ENCODE measurements at regions not wholly inside any gene's neighbourhood (a gene's known extent, or its start where the extent isn't known, plus 50 kb on each side); places are given as distances from the start of the nearest gene placed in this dataset.

DNA sequence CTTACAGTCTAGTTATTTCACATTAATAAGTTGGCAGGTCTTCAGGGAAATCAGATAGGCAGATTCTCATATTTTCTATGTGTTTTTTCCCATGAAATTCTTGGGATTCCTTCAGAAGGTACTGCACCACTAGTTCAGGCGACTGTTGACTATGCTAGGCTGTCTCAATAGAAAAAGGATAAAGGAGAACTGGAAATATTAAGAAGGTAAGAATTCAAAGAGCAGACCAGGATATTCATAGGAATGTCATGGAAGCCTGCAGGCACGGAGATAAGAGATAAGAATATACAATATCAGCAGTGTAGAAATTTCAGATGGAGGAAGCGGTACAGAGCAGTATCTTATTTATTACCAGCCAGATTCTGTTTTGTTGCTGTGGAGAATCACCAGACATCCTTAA lies 432.1 kb upstream of the MDFIC2 start:
- ChIA-PET CTCF (interaction anchor here (0.6 to 1.3 kb wide), 4 partner anchors 8 to 181 kb away, joined by 4 to 5 read pairs (median 4); no protein-coding TSS in a partner anchor), POLR2A (no interaction called here)
- WGBS (ENCODE audit: missing lambda C conversion rate), result 52% methylated on average over 3 of the region's 3 CpGs
- no peak overlapping the region for H3K4me2 ChIP-seq
- H3K9me3 ChIP-seq, result no peaks in the 10 kb centered on the region
- TF ChIP-seq RNF2 (IDR thresholded peaks at IDR 0.05; ENCODE audit: borderline replicate concordance, low read depth) (no peak), ZFP36 (IDR thresholded peaks at IDR 0.05; ENCODE audit: borderline replicate concordance, partially characterized antibody) (no peak)
- no peaks in the 10 kb centered on the region for H3K4me1 ChIP-seq
- H3K27ac ChIP-seq, result no peak overlapping the region
- FAIRE-seq, result no peak
- no peak for ATAC-seq
- H3K4me3 ChIP-seq, result no peak overlapping the region
- DNase-seq (ENCODE audit: low read depth in 1 of 2, low spot score in 1 of 2), result no peak

DNA sequence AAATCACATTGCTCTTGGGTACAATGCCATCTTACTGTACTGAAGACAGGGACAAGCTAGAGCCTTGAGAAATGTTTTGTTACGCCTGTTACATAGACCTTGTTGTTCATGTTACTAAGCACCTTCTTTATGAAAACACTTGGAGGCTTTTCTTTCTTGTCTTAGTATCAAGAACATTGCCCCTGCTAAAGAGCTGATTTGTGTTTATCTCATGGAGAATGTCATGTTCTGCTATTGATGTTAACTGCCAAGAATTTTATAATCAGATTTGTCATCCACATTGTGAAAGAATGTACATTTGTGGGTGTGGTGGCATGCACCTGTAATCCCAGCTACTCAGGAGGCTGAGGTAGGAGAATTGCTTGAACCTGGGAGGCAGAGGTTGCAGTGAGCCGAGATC lies 431.3 kb upstream of the MDFIC2 start:
- DNase-seq (ENCODE audit: low read depth in 1 of 2, low spot score in 1 of 2), result no peak
- H3K4me2 ChIP-seq, result no peak overlapping the region
- H3K27ac ChIP-seq, result no peak overlapping the region
- ChIA-PET POLR2A (no interaction called here), CTCF (interaction anchor here (0.7 to 1.4 kb wide), 4 partner anchors 8 to 191 kb away, joined by 3 to 4 read pairs (median 3); no protein-coding TSS in a partner anchor)
- no peak overlapping the region for H3K4me3 ChIP-seq
- TF ChIP-seq EHMT2 (IDR thresholded peaks at IDR 0.05; ENCODE audit: low read depth) (no peak), HOXB13 (CRISPR knock-in tag; IDR thresholded peaks at IDR 0.05; ENCODE audit: low read depth) (no peak), RAD21 (conservative IDR thresholded peaks at IDR 0.05 in 1 of 2, IDR thresholded peaks at IDR 0.05 in 1 of 2) (no peak), CHD4 (IDR thresholded peaks at IDR 0.05; ENCODE audit: borderline replicate concordance) (no peak), JUNB (IDR thresholded peaks at IDR 0.05) (no peak), CEBPB (IDR thresholded peaks at IDR 0.05) (no peak), CBX2 (IDR thresholded peaks at IDR 0.05; ENCODE audit: borderline replicate concordance, low read depth) (no peak), MAZ (IDR thresholded peaks at IDR 0.05; ENCODE audit: borderline replicate concordance, low read depth, low read length) (no peak), NFE2L2 (conservative IDR thresholded peaks at IDR 0.05; ENCODE audit: low read length) (no peak), POLR2AphosphoS2 (conservative IDR thresholded peaks at IDR 0.05; ENCODE audit: low read length) (no peak), FOXS1 (CRISPR knock-in tag; IDR thresholded peaks at IDR 0.05) (no peak), PHF8 (IDR thresholded peaks at IDR 0.05; ENCODE audit: borderline replicate concordance, low read depth) (no peak), RCOR1 (IDR thresholded peaks at IDR 0.05; ENCODE audit: low read depth, low read length) (no peak), RFX5 (IDR thresholded peaks at IDR 0.05) (no peak)
- TF ChIP-seq, protein P1, sequence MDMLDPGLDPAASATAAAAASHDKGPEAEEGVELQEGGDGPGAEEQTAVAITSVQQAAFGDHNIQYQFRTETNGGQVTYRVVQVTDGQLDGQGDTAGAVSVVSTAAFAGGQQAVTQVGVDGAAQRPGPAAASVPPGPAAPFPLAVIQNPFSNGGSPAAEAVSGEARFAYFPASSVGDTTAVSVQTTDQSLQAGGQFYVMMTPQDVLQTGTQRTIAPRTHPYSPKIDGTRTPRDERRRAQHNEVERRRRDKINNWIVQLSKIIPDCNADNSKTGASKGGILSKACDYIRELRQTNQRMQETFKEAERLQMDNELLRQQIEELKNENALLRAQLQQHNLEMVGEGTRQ (IDR thresholded peaks at IDR 0.05), result no peak
- TF ChIP-seq, protein P2, sequence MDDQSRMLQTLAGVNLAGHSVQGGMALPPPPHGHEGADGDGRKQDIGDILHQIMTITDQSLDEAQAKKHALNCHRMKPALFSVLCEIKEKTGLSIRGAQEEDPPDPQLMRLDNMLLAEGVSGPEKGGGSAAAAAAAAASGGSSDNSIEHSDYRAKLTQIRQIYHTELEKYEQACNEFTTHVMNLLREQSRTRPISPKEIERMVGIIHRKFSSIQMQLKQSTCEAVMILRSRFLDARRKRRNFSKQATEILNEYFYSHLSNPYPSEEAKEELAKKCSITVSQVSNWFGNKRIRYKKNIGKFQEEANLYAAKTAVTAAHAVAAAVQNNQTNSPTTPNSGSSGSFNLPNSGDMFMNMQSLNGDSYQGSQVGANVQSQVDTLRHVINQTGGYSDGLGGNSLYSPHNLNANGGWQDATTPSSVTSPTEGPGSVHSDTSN (IDR thresholded peaks at IDR 0.05), result no peak
- FAIRE-seq, result no peak
- H3K9me3 ChIP-seq, result no peaks in the 10 kb centered on the region
- no peak for ATAC-seq
- H3K4me1 ChIP-seq, result no peaks in the 10 kb centered on the region; the same call in 2 of the 3 replicates
- WGBS (ENCODE audit: missing lambda C conversion rate), result 82% methylated on average over 2 of the region's 2 CpGs

DNA sequence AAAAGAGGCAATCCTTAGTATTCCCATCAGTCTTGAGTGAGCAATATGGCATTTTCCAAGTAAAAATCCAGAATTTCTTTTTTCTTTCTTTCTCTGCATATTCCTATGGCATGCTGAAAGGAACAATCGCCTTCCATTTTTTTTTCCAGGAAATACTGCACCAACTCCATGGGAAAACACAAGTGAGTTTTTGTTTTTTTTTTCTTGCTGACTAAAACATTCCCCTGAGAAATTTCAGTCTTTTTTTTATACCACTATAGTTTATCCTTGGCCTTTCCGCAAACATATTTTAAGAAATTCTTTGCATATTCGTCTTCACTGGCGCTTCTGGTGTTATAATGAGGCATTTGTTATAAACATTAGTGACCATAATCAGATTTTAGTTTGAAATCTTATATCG lies 429.6 kb upstream of the MDFIC2 start:
- ATAC-seq, result no peak
- CTCF ChIA-PET, result no interaction called here
- 66% methylated on average over 5 of the region's 5 CpGs for WGBS (ENCODE audit: missing lambda C conversion rate)
- H3K27ac ChIP-seq, result no peak overlapping the region
- H3K9me3 ChIP-seq, result no peaks in the 10 kb centered on the region
- no peak overlapping the region for H3K4me2 ChIP-seq
- POLR2A ChIA-PET, result no interaction called here
- no peak for FAIRE-seq
- H3K4me3 ChIP-seq, result no peak overlapping the region
- H3K4me1 ChIP-seq, result peaks cover 10% of the 10 kb centered on the region
- no peak for DNase-seq (ENCODE audit: low read depth in 1 of 2, low spot score in 1 of 2)
- TF ChIP-seq, protein P3, sequence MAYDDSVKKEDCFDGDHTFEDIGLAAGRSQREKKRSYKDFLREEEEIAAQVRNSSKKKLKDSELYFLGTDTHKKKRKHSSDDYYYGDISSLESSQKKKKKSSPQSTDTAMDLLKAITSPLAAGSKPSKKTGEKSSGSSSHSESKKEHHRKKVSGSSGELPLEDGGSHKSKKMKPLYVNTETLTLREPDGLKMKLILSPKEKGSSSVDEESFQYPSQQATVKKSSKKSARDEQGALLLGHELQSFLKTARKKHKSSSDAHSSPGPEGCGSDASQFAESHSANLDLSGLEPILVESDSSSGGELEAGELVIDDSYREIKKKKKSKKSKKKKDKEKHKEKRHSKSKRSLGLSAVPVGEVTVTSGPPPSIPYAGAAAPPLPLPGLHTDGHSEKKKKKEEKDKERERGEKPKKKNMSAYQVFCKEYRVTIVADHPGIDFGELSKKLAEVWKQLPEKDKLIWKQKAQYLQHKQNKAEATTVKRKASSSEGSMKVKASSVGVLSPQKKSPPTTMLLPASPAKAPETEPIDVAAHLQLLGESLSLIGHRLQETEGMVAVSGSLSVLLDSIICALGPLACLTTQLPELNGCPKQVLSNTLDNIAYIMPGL (CRISPR knock-in tag; IDR thresholded peaks at IDR 0.05; ENCODE audit: borderline replicate concordance), result no peak
- TF ChIP-seq EHMT2 (IDR thresholded peaks at IDR 0.05; ENCODE audit: low read depth) (no peak), ZC3H11A (IDR thresholded peaks at IDR 0.05) (no peak), EHF (CRISPR knock-in tag; IDR thresholded peaks at IDR 0.05) (no peak), HOXB13 (CRISPR knock-in tag; IDR thresholded peaks at IDR 0.05; ENCODE audit: low read depth) (no peak), HDAC2 (IDR thresholded peaks at IDR 0.05) (no peak), MAFK (IDR thresholded peaks at IDR 0.05; ENCODE audit: partially characterized antibody) (no peak), CBX8 (IDR thresholded peaks at IDR 0.05) (no peak)
- TF ChIP-seq, protein P4, sequence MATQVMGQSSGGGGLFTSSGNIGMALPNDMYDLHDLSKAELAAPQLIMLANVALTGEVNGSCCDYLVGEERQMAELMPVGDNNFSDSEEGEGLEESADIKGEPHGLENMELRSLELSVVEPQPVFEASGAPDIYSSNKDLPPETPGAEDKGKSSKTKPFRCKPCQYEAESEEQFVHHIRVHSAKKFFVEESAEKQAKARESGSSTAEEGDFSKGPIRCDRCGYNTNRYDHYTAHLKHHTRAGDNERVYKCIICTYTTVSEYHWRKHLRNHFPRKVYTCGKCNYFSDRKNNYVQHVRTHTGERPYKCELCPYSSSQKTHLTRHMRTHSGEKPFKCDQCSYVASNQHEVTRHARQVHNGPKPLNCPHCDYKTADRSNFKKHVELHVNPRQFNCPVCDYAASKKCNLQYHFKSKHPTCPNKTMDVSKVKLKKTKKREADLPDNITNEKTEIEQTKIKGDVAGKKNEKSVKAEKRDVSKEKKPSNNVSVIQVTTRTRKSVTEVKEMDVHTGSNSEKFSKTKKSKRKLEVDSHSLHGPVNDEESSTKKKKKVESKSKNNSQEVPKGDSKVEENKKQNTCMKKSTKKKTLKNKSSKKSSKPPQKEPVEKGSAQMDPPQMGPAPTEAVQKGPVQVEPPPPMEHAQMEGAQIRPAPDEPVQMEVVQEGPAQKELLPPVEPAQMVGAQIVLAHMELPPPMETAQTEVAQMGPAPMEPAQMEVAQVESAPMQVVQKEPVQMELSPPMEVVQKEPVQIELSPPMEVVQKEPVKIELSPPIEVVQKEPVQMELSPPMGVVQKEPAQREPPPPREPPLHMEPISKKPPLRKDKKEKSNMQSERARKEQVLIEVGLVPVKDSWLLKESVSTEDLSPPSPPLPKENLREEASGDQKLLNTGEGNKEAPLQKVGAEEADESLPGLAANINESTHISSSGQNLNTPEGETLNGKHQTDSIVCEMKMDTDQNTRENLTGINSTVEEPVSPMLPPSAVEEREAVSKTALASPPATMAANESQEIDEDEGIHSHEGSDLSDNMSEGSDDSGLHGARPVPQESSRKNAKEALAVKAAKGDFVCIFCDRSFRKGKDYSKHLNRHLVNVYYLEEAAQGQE (IDR thresholded peaks at IDR 0.05), result no peak
- TF ChIP-seq, protein P5, sequence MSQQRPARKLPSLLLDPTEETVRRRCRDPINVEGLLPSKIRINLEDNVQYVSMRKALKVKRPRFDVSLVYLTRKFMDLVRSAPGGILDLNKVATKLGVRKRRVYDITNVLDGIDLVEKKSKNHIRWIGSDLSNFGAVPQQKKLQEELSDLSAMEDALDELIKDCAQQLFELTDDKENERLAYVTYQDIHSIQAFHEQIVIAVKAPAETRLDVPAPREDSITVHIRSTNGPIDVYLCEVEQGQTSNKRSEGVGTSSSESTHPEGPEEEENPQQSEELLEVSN (IDR thresholded peaks at IDR 0.05; ENCODE audit: borderline replicate concordance, low read depth), result no peak
- TF ChIP-seq, protein P6, sequence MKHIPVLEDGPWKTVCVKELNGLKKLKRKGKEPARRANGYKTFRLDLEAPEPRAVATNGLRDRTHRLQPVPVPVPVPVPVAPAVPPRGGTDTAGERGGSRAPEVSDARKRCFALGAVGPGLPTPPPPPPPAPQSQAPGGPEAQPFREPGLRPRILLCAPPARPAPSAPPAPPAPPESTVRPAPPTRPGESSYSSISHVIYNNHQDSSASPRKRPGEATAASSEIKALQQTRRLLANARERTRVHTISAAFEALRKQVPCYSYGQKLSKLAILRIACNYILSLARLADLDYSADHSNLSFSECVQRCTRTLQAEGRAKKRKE (CRISPR knock-in tag; IDR thresholded peaks at IDR 0.05; ENCODE audit: low read depth), result no peak

Data from A549 (cell line).